VCaP (cell line): ENCODE measurements at regions not wholly inside any gene's neighbourhood (a gene's known extent, or its start where the extent isn't known, plus 50 kb on each side); places are given as distances from the start of the nearest gene placed in this dataset.

Experiments
- H3K27ac ChIP-seq: fragments of 450-650 bp; 2 replicates; pipeline ENCODE4 v1.5.1; 2017
- TF ChIP-seq, protein P1 (sequence below): fragments of 450-650 bp; conservative IDR thresholded peaks from 2 replicates; pipeline ENCODE4 v1.5.1; 2017; ENCODE audit warnings: mild to moderate bottlenecking, moderate library complexity

DNA sequence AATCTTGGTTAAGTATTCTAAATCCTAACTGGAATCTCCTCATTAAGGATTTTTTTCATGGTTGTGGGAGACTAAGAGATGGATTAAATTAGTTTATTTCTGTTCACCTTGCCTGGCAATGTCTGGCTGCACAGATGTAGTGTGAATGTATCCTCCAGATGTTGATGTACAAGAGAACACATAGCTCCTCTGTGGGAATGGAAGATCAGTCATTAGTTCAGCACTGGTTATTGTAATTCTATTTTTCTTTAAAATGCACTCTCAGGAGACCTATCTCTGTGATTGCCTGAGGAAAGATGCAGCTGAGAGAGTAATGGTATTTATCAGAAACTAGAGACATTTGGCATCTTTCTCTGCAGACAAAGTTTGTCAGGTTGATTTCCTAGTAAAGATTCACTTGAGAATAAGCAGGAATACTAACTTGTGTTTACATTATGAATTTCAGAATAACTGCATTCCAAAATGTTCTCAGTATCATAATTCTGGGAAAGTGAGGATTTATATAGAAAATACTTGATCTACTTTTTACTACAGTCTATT is 178.6 kb downstream of the GIPC2 start:
- peak overlapping the region; percentile 85 for H3K27ac ChIP-seq
- TF ChIP-seq, protein P1, sequence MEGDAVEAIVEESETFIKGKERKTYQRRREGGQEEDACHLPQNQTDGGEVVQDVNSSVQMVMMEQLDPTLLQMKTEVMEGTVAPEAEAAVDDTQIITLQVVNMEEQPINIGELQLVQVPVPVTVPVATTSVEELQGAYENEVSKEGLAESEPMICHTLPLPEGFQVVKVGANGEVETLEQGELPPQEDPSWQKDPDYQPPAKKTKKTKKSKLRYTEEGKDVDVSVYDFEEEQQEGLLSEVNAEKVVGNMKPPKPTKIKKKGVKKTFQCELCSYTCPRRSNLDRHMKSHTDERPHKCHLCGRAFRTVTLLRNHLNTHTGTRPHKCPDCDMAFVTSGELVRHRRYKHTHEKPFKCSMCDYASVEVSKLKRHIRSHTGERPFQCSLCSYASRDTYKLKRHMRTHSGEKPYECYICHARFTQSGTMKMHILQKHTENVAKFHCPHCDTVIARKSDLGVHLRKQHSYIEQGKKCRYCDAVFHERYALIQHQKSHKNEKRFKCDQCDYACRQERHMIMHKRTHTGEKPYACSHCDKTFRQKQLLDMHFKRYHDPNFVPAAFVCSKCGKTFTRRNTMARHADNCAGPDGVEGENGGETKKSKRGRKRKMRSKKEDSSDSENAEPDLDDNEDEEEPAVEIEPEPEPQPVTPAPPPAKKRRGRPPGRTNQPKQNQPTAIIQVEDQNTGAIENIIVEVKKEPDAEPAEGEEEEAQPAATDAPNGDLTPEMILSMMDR: no peak

DNA sequence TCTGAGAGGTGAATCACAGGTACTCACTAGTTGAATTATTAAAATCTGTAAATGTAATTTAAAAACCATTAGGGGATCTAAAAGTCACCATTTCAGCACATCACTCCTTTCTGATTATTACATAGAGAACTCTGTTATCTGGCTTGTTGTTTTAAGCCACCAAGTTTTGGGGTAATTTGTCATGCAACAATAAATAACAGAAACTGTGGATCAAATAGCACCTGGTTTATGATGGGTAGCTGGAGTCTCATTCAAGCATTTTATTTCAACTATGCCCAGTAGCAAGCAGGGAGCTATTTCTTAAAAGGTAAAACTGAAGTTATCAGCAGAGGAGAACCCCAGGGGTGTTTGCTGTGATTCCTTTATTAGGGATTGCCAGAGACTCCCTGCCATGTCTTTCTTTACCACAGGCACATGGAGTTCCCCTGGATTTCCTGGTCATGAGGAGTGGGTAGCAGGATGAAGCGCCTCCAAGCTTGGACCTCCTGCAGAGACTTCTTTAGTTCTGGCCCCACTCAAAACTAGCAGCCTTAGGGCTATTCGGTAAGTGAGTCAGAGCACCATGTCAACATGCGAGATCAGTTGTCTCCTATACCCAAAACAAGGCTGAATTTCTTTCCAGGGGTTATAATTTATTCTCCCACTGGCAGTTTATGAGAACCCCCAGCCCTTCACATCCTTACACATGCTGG is 179.2 kb downstream of the GIPC2 start:
- peak overlapping the region; percentile 85 for H3K27ac ChIP-seq

DNA sequence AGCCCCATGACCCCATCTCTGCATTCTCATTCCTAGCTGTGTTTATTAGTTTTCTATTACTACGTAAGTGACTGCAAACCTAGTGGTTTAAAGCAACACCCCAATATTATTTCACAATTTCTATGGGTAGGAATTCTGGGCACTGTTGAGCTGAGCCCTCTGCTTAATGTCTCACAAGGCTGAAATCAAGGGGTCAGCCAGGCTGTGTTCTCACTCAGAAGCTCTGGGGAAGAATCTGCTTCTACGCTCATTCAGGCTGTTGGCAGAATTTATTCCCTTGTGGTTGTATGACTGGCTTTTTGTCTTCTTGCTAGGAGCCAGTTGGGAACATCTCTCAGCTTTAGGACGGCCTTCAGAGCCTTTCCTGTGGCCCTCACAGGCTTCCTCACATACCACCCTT is 181.0 kb downstream of the GIPC2 start:
- TF ChIP-seq, protein P1: no peak

More for the DNA sequence above, 179.2 kb downstream of the GIPC2 start:
- TF ChIP-seq, protein P1: no peak

DNA sequence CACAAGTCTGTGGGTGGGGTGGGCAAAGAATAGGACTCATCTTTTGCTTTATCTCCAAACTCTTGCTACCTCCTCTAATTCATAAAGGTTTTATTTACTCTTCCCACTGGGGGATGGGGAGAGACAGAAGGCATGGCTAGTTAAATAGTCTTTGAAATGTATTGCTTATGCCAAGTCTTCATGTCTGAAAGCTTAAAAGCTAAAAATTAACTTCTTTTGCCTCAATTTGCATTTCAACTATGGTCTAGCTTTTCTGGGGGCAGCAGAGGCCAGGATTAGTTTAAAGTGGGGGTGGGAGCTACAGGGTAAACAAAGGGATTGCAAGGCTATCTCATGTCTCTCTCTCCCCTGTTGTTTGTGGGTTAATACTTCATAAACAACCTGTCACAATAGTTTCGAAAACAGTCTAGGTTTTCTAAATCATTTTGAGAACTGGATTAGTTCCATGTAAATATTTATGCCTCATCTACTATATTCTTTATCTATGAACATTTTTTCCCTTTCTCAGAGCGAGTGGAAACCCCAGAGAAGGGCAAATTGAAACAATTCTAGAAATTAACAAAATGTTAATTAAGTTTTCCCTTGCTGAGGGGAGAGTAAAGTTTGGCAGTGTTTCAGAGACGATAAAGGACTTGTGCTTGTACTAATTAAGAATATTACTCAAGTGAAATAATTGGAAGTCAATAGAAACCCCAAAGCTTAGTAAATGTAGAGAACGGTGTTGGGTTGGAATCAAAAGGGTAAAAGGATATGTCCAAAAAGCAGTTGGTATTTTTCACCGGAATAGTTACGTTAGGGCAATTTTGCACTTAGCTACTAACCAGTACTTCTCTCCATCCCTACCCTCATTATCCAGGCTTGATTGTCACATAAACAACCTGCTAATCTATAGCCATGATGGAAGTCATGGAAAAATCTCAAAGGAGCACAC is 182.2 kb downstream of the GIPC2 start:
- no peak overlapping the region for H3K27ac ChIP-seq
- TF ChIP-seq, protein P1: no peak

More for the DNA sequence above, 181.0 kb downstream of the GIPC2 start:
- no peak overlapping the region for H3K27ac ChIP-seq

DNA sequence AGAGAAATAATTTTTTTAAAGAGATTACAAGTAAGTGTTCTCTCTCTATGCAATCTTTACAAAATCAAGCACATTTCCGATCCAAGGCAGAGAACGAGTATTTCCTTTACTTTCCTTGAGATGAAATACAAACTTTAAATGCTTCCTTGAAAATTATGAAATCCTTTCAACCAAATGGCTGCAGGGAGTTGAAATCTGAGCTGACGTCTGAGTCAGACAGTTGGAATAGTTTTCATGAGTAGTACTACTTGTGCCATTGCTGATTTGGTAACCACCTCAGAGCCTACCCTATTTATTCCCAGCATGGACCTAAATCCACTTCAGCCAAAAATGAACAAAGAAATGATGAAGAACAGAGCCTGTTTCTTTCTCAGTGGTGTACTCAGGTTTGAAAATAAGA is 183.6 kb downstream of the GIPC2 start:
- TF ChIP-seq, protein P1: no peak
- H3K27ac ChIP-seq: no peak overlapping the region

DNA sequence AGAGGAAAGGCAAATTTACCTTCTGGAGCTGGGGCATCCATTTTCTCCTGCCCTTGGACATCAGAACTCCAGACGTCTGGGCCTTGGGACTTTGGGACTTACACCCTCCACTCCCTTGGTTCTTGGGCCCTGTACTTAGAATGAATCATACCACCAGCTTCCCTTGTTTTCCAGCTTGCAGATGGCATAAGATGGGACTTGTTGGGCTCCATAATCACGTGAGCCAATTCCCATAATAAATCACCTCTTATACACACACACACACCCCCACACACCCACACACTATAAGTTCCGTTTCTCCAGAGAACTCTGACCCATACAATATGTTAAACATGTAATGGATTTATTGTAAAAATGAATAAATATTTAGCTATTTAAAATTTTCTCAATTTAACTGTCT is 185.7 kb downstream of the GIPC2 start:
- H3K27ac ChIP-seq: no peak overlapping the region
- TF ChIP-seq, protein P1: no peak

DNA sequence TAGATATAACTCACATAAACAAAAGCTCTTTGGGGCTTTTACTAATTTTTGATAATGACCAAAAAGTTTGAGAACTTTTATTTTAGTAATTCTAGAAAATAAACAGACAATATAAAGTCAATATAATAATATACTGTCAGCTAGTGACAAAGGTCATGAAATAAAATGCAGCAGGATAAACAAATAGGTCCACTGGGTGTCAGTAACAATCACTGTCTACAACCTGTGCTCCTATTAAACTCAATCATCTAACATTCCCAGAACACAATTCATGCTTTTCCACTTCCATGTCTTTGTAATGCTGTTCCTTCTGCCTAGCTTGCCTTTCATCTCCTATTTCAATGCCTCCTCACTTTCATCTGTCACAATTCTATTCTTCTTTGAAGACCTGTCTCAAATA is 186.1 kb downstream of the GIPC2 start:
- TF ChIP-seq, protein P1: no peak
- H3K27ac ChIP-seq: no peak overlapping the region
